ENCODE measurements at regions not wholly inside any gene's neighbourhood (a gene's known extent, or its start where the extent isn't known, plus 50 kb on each side); places are given as distances from the start of the nearest gene placed in this dataset.
"Not testable (repeated sequence)": the region's sequence is repeated elsewhere in the genome, so short reads cannot be mapped to it uniquely, and the experiment has no call there.

GRCh38 chr4:123007679-123008078, 85.3 kb upstream of the NUDT6 start:
- intact Hi-C loops (cut with DNase I): no loop called here
- TF ChIP-seq, protein P1, sequence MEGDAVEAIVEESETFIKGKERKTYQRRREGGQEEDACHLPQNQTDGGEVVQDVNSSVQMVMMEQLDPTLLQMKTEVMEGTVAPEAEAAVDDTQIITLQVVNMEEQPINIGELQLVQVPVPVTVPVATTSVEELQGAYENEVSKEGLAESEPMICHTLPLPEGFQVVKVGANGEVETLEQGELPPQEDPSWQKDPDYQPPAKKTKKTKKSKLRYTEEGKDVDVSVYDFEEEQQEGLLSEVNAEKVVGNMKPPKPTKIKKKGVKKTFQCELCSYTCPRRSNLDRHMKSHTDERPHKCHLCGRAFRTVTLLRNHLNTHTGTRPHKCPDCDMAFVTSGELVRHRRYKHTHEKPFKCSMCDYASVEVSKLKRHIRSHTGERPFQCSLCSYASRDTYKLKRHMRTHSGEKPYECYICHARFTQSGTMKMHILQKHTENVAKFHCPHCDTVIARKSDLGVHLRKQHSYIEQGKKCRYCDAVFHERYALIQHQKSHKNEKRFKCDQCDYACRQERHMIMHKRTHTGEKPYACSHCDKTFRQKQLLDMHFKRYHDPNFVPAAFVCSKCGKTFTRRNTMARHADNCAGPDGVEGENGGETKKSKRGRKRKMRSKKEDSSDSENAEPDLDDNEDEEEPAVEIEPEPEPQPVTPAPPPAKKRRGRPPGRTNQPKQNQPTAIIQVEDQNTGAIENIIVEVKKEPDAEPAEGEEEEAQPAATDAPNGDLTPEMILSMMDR (IDR thresholded peaks at IDR 0.05): no peak
- TF ChIP-seq POLR2A (IDR thresholded peaks at IDR 0.05): no peak
- ATAC-seq (no peak), DNase-seq (no peak)
- H3K27ac ChIP-seq: no peak overlapping the region
- no peaks in the 10 kb centered on the region for H3K4me1 ChIP-seq
- H3K9me3 ChIP-seq: peaks cover 0 to 14% (median 0%) of the 10 kb centered on the region in 12 donors
- no peak overlapping the region for H3K4me3 ChIP-seq
- peaks cover 0 to 7% (median 0%) of the 10 kb centered on the region in 9 donors for H3K36me3 ChIP-seq
- no peaks in the 10 kb centered on the region for H3K27me3 ChIP-seq

DNA sequence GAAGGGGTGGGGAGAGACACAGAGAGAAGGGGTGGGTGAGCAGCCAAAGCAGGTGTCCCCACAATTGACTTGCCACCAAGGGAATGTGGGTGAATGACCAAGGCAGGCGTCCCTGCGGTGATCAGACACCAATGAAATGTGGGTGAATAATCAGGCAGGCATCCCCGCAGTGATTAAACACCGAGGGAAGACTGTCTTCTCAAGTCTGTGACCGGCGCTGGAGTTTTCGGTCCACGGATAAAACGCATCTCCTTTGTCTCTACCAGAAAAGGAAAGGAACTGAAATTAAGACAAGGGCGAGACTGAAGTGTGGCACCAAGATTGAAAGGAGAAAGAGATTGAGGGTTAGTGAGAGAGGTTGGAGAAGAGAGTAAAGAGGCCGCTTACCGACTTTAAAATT, 90.0 kb upstream of the NUDT6 start:
- H3K4me3 ChIP-seq; H3K9me3 ChIP-seq; H3K36me3 ChIP-seq; H3K27ac ChIP-seq; H3K4me1 ChIP-seq; DNase-seq; ATAC-seq; H3K27me3 ChIP-seq; intact Hi-C loops (cut with DNase I): not testable (repeated sequence)
- 89 to 96% (median 90%) methylated on average over 12 of the region's 12 CpGs for WGBS, 4 donors

DNA sequence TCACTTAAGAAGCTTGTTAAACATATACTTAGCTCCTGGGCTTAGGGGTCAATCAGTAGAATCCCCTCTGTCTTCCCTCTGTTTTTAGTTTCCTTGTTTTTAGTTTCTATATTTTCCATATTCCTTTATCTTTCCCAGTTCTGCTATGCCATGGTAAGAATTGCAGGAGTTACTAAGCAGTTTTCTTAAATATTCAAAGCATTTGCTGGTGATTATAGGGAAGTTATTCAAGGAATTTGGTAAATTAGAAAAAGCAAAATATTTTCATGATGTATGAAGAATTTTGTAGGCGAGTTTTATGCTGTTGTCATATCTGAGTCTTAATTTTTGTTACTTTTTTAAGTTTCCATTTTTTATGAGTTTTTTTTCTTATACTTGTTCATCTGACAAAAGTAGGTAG, 91.6 kb upstream of the NUDT6 start:
- H3K4me1 ChIP-seq: peaks cover 0 to 12% (median 0%) of the 10 kb centered on the region in 12 donors
- DNase-seq: no peak
- no peak for ATAC-seq
- 94 to 98% (median 95%) methylated on average over 1 of the region's 1 CpG for WGBS, 4 donors
- intact Hi-C loops (cut with DNase I): no loop called here
- H3K36me3 ChIP-seq: peaks cover 0 to 2% (median 0%) of the 10 kb centered on the region in 9 donors
- H3K4me3 ChIP-seq: no peak overlapping the region
- TF ChIP-seq, protein P1 (IDR thresholded peaks at IDR 0.05): no peak
- no peak for TF ChIP-seq POLR2A (IDR thresholded peaks at IDR 0.05)
- H3K9me3 ChIP-seq: no peaks in the 10 kb centered on the region
- no peak overlapping the region for H3K27ac ChIP-seq
- no peaks in the 10 kb centered on the region for H3K27me3 ChIP-seq

DNA sequence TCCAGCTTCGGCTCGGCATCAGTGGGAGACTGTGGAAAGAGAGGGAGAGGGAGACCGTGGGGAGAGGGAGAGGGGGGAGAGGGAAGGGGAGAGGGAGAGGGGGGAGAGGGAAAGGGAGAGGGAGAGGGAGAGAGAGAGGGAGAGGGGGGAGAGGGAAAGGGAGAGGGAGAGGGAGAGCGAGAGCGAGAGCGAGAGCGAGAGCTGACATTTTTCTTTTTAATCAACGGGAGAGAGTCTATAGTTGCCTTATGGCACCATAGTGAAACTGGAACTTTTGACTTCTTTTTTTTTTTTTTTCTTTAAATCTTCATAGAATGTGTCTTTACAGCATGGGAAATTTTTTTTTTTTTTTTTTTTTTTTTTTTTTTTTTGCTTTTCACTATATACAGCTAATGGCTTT, 94.7 kb upstream of the NUDT6 start:
- ATAC-seq (no peak), DNase-seq (no peak)
- Histone ChIP-seq H3K4me1 (peaks cover 0 to 12% (median 0%) of the 10 kb centered on the region in 12 donors), H3K27me3 (no peaks in the 10 kb centered on the region), H3K9me3 (no peaks in the 10 kb centered on the region), H3K4me3 (no peak overlapping the region), H3K36me3 (no peaks in the 10 kb centered on the region), H3K27ac (no peak overlapping the region)
- WGBS, 4 donors: 86 to 95% (median 90%) methylated on average over 7 to 8 of the region's 8 CpGs
- TF ChIP-seq, protein P1 (IDR thresholded peaks at IDR 0.05): no peak
- no peak for TF ChIP-seq POLR2A (IDR thresholded peaks at IDR 0.05)
- intact Hi-C loops (cut with DNase I): no loop called here

DNA sequence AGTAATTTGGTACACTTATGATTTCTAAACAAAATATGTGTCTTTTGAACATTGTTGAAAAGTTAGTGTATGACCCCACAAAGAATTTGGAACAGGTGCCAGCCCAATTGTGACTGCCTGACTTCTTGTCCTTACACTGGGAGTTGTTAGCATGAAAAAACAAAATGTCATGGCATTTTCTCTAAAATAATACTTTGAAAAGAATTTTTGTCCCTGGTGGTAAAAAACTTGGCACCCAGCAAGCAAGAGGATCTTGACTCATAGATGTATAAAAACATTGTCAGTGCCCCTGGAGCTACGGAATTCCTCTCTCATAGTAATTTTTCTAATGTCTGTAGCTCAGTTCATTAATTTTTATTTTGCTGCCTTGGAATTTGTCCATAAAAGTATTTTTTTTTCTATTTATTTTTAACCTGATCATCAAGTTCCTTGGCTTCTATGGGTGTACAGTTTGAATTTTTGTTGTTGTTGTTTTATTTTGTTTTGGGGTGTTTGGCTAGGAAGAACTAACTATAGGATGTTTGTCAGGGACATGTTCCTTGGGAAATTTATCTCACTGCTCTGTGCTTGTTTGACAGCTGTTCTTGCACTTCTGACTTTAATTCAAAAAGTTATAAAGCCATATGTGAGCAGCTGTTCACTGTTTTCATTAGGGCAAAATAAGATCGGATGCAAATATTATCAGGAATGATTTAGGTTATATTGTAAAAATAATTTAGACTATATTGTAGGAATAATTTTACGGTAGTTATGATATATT, 95.4 kb upstream of the NUDT6 start:
- H3K9me3 ChIP-seq: no peaks in the 10 kb centered on the region
- DNase-seq (no peak), ATAC-seq (peak in 1 of 4 donors; percentile 28)
- H3K27me3 ChIP-seq: no peaks in the 10 kb centered on the region
- no peak overlapping the region for H3K27ac ChIP-seq
- H3K4me3 ChIP-seq: no peak overlapping the region
- no peaks in the 10 kb centered on the region for H3K36me3 ChIP-seq
- intact Hi-C loops (cut with DNase I): no loop called here
- H3K4me1 ChIP-seq: peaks cover 0 to 12% (median 0%) of the 10 kb centered on the region in 12 donors
- WGBS, 4 donors: 66 to 76% (median 68%) methylated on average over 3 of the region's 3 CpGs
- TF ChIP-seq POLR2A (IDR thresholded peaks at IDR 0.05): no peak
- TF ChIP-seq, protein P1 (IDR thresholded peaks at IDR 0.05): no peak

Data from heart left ventricle (tissue), 16 donors.